ENCODE measurements at regions not wholly inside any gene's neighbourhood (a gene's known extent, or its start where the extent isn't known, plus 50 kb on each side); places are given as distances from the start of the nearest gene placed in this dataset.
"Not testable (repeated sequence)": the region's sequence is repeated elsewhere in the genome, so short reads cannot be mapped to it uniquely, and the experiment has no call there.

DNA sequence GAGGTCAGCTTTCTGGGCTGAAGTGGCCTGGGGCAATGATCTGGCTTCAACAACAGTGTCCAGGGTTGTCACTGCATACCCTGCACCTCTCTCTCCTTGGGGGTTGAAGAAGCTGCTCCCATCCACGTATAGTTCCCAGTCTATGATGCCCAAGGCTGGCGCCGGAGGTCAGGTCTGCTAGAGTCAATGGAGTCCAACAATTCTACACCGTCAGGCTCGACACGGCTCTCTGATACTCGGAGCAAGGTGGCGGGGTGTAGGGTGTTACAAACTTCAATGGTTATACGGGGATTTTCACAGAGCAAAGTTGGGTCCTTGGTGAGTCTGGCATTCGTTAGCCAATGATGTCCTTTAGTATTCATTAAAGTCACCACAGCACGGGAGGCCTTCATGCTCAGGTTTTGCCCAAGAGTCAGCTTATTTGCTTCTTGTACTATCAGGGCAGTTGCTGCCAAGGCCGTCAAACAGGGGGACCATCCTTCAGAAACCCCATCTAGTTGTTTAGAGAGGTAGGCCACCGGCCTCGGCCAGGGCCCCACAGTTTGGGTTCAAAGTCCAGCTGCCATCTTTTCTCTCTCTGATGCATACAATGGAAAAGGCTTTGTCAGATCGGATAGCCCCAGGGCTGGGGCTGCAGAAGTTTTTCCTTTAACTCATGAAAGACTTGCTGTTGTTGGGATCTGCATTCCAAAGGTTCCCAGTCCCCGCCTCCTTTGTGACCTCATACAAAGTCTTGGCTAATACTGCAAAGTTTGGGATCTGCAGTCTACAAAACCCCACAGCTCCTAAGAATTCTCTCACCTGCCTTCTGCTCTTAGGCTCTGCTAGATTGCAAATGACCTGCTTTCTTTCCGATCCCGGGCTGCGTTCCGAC lies 128.1 kb downstream of the ADRA2C start:
- H3K27me3 ChIP-seq (ENCODE audit: control insufficient read depth, insufficient read depth, low read length); H3K36me3 ChIP-seq (replicated peaks; ENCODE audit: control insufficient read depth, insufficient read depth, low read length); DNase-seq; H3K4me3 ChIP-seq (ENCODE audit: insufficient read depth, low read depth, low read length): not testable (repeated sequence)

DNA sequence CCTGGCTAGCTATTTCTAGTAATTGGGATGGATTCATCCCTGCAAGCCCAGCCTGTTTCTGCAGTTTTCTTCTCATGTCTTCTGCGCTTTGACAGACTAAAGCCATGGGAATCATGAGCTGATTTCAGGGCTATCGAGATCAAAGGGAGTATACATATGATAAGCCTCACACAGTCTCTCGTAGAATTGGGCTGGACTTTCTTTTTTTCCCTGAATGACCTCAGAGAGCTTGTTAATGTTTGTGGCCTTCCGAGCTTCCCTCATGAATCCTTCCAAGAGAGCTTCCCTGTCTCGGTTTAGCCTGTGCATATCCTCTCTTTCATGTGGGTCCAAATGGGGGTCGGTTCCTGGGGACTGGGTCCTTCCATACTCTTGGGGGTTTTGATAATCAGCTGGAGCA lies 130.3 kb downstream of the ADRA2C start:
- H3K36me3 ChIP-seq (replicated peaks; ENCODE audit: control insufficient read depth, insufficient read depth, low read length), result no peaks in the 10 kb centered on the region

GRCh38 chr4:3896871-3897578 lies 130.8 kb downstream of the ADRA2C start:
- not testable (repeated sequence) for H3K4me3 ChIP-seq (ENCODE audit: insufficient read depth, low read depth, low read length); H3K36me3 ChIP-seq (replicated peaks; ENCODE audit: control insufficient read depth, insufficient read depth, low read length); H3K27me3 ChIP-seq (ENCODE audit: control insufficient read depth, insufficient read depth, low read length); DNase-seq

More for the DNA sequence above, 130.3 kb downstream of the ADRA2C start:
- no peaks in the 10 kb centered on the region for H3K27me3 ChIP-seq (ENCODE audit: control insufficient read depth, insufficient read depth, low read length)
- DNase-seq, result no peak
- no peak overlapping the region for H3K4me3 ChIP-seq (ENCODE audit: insufficient read depth, low read depth, low read length)

GRCh38 chr4:3898098-3898497 lies 131.9 kb downstream of the ADRA2C start:
- H3K4me3 ChIP-seq (ENCODE audit: insufficient read depth, low read depth, low read length), result no peak overlapping the region
- no peaks in the 10 kb centered on the region for H3K27me3 ChIP-seq (ENCODE audit: control insufficient read depth, insufficient read depth, low read length)
- DNase-seq, result no peak

GRCh38 chr4:3898928-3899327 lies 132.7 kb downstream of the ADRA2C start:
- not testable (repeated sequence) for H3K4me3 ChIP-seq (ENCODE audit: insufficient read depth, low read depth, low read length); H3K27me3 ChIP-seq (ENCODE audit: control insufficient read depth, insufficient read depth, low read length); H3K36me3 ChIP-seq (replicated peaks; ENCODE audit: control insufficient read depth, insufficient read depth, low read length); DNase-seq

More at GRCh38 chr4:3898098-3898497, 131.9 kb downstream of the ADRA2C start:
- H3K36me3 ChIP-seq (replicated peaks; ENCODE audit: control insufficient read depth, insufficient read depth, low read length), result no peaks in the 10 kb centered on the region

DNA sequence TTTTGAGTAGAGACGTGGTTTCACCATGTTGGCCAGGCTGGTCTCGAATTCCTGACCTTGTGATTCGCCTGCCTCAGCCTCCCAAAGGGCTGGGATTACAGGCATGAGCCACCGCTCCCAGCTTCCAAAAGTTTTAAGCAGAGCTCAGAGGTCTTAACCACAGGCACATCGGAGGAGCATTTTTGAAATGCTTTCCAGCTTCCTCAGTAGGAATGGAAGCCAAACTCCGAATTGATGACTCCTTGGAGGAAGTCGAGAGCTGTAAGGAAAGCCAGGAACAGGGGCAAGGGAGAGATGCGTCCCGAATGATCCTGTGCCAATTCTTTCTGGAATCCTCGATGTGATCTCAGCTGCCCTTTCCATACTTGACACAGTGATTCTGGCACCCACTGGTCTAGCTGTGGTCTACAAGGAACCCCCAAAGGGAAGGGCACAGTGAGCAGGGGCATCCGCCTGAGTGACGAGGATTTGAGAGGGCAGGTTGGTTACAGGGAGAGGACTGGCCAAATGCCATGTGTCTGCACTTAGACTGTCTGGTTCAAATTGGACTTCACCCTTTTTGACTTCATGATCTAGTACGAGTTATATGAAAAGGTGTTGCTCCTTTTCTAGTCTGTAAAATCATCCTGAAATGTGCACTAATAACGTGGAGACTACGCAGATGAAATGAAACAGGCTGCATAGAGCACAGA lies 138.2 kb downstream of the ADRA2C start:
- not testable (repeated sequence) for DNase-seq; H3K4me3 ChIP-seq (ENCODE audit: insufficient read depth, low read depth, low read length); H3K36me3 ChIP-seq (replicated peaks; ENCODE audit: control insufficient read depth, insufficient read depth, low read length); H3K27me3 ChIP-seq (ENCODE audit: control insufficient read depth, insufficient read depth, low read length)

DNA sequence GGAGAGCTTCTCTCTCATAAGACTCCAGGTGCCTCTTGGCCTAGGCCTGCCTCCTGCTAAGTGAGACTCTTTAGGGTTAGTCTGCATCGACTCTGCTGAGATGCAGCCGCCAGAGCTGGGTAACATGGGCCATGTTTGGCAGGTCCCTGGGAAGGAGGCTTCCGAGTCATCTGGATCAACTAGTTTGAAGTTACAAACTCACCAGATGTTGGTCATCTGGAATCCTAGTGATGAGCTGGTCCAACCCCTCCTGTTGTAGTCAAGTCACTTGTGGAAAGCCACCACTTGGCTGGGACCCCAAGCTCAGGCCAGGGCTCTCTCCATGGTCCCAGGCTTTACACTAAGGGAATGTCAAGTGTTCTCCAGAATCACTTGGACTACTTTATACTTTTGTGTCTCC lies 143.4 kb downstream of the ADRA2C start:
- not testable (repeated sequence) for H3K4me3 ChIP-seq (ENCODE audit: insufficient read depth, low read depth, low read length); DNase-seq; H3K36me3 ChIP-seq (replicated peaks; ENCODE audit: control insufficient read depth, insufficient read depth, low read length); H3K27me3 ChIP-seq (ENCODE audit: control insufficient read depth, insufficient read depth, low read length)

GRCh38 chr4:3910161-3910950 lies 144.2 kb downstream of the ADRA2C start:
- H3K27me3 ChIP-seq (ENCODE audit: control insufficient read depth, insufficient read depth, low read length); DNase-seq; H3K4me3 ChIP-seq (ENCODE audit: insufficient read depth, low read depth, low read length); H3K36me3 ChIP-seq (replicated peaks; ENCODE audit: control insufficient read depth, insufficient read depth, low read length): not testable (repeated sequence)

DNA sequence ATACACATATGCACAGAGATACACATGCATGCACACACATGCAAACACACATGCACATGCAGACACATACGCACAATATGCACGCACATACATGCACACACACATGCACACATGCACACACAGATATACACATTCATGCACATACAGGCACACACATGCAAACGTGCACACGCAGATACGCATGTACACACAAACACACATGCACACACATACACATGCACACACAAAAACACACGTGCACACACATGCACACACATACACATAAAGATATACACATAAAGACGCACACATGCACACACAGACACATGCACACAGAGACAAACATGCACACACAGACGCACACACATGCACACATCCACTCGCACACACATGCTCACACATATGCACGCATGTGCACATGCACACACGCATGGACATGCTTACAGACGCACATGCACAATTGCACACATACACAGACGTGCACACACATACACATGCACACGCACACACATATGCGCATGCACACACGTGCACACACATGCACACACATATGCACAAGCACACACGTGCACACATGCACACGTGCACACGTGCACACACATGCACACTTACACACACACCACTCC lies 145.2 kb downstream of the ADRA2C start:
- Histone ChIP-seq H3K36me3 (replicated peaks; ENCODE audit: control insufficient read depth, insufficient read depth, low read length) (no peaks in the 10 kb centered on the region), H3K4me3 (ENCODE audit: insufficient read depth, low read depth, low read length) (no peak overlapping the region), H3K27me3 (ENCODE audit: control insufficient read depth, insufficient read depth, low read length) (no peaks in the 10 kb centered on the region)
- no peak for DNase-seq

GRCh38 chr4:3914511-3914910 lies 148.3 kb downstream of the ADRA2C start:
- not testable (repeated sequence) for H3K4me3 ChIP-seq (ENCODE audit: insufficient read depth, low read depth, low read length); H3K27me3 ChIP-seq (ENCODE audit: control insufficient read depth, insufficient read depth, low read length); H3K36me3 ChIP-seq (replicated peaks; ENCODE audit: control insufficient read depth, insufficient read depth, low read length); DNase-seq

DNA sequence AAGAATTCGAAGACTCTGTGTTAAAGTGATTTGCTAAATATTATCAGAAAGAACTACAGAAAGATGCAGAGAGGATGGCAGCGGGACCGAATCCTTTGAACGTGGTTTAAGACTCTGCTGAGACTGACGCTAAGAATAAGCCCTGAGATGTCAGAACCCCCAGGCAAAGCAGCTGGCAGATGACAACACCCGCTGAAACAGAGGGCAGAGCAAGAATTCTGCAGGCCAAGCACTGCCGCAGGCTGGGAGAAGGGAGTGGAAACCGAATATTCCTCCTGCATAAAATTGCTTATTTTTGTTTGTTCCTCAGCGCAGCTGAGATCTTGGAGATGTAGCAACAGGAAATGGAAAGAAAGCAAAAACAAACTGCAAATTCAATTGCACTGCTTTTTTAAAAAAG lies 153.3 kb downstream of the ADRA2C start:
- not testable (repeated sequence) for H3K36me3 ChIP-seq (replicated peaks; ENCODE audit: control insufficient read depth, insufficient read depth, low read length); DNase-seq; H3K27me3 ChIP-seq (ENCODE audit: control insufficient read depth, insufficient read depth, low read length); H3K4me3 ChIP-seq (ENCODE audit: insufficient read depth, low read depth, low read length)

- DNase-seq; H3K4me3 ChIP-seq (ENCODE audit: insufficient read depth, low read depth, low read length); H3K36me3 ChIP-seq (replicated peaks; ENCODE audit: control insufficient read depth, insufficient read depth, low read length): not testable (repeated sequence)
These were observed 155.7 kb downstream of the ADRA2C start for GRCh38 chr4:3921902-3922301.

DNA sequence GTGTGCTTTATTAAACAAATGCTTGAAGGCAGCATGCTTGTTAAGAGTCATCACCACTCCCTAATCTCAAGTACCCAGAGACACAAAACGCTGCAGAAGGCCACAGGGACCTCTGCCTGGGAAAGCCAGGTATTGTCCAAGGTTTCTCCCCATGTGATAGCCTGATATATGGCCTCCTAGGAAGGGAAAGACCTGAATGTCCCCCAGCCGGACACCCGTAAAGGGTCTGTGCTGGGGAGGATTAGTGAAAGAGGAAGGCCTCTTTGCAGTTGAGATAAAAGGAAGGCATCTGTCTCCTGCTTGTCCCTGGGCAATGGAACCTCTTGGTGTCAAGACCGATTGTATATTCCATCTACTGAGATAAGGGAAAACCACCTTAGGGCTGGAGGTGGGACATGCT lies 159.7 kb downstream of the ADRA2C start:
- H3K4me3 ChIP-seq (ENCODE audit: insufficient read depth, low read depth, low read length); DNase-seq; H3K27me3 ChIP-seq (ENCODE audit: control insufficient read depth, insufficient read depth, low read length); H3K36me3 ChIP-seq (replicated peaks; ENCODE audit: control insufficient read depth, insufficient read depth, low read length): not testable (repeated sequence)

More at GRCh38 chr4:3921902-3922301, 155.7 kb downstream of the ADRA2C start:
- H3K27me3 ChIP-seq (ENCODE audit: control insufficient read depth, insufficient read depth, low read length), result not testable (repeated sequence)

GRCh38 chr4:3926271-3926670 lies 160.1 kb downstream of the ADRA2C start:
- H3K36me3 ChIP-seq (replicated peaks; ENCODE audit: control insufficient read depth, insufficient read depth, low read length); H3K4me3 ChIP-seq (ENCODE audit: insufficient read depth, low read depth, low read length); DNase-seq; H3K27me3 ChIP-seq (ENCODE audit: control insufficient read depth, insufficient read depth, low read length): not testable (repeated sequence)

All from H7 (cell line).